Progenitor cell of endocrine pancreas (in vitro differentiated cells): ENCODE measurements at regions not wholly inside any gene's neighbourhood (a gene's known extent, or its start where the extent isn't known, plus 50 kb on each side); places are given as distances from the start of the nearest gene placed in this dataset.
A peak's percentile ranks its signal among the peaks of the same experiment; 100 is the strongest.

Experiments
- DNase-seq: peaks from one replicate; pipeline ENCODE4 v3.0.0; 2021; ENCODE audit warnings: low spot score; ENCODE audit not compliant: unreplicated experiment
- H3K27ac Mint-ChIP-seq: 2 replicates; pipeline ENCODE4 v1.8.0; 2021; ENCODE audit warnings: mild to moderate bottlenecking, moderate library complexity, mixed read lengths
- H3K27me3 Mint-ChIP-seq: 2 replicates; pipeline ENCODE4 v1.8.0; 2021; ENCODE audit warnings: mixed read lengths
- H3K36me3 Mint-ChIP-seq: 2 replicates; pipeline ENCODE4 v1.8.0; 2022; ENCODE audit warnings: mixed read lengths; ENCODE audit not compliant: insufficient read depth
- H3K4me1 Mint-ChIP-seq: 2 replicates; pipeline ENCODE4 v1.8.0; 2021; ENCODE audit warnings: low read depth, mixed read lengths
- H3K4me3 Mint-ChIP-seq: 2 replicates; pipeline ENCODE4 v1.8.0; 2021; ENCODE audit warnings: low read depth, mild to moderate bottlenecking, moderate library complexity, mixed read lengths
- H3K9me3 Mint-ChIP-seq: 2 replicates; pipeline ENCODE4 v1.8.0; 2021; ENCODE audit warnings: low read depth, mixed read lengths
- CTCF ChIP-seq: fragments of 200-600 bp; sonication (generic); IDR thresholded peaks from one replicate; pipeline ENCODE4 v1.5.0; 2021; ENCODE audit warnings: antibody characterized with exemption, mild to moderate bottlenecking; ENCODE audit not compliant: unreplicated experiment

- Mint-ChIP-seq H3K36me3 (no peaks in the 10 kb centered on the region), H3K27me3 (no peaks in the 10 kb centered on the region), H3K4me1 (no peaks in the 10 kb centered on the region), H3K4me3 (no peak overlapping the region), H3K9me3 (no peaks in the 10 kb centered on the region), H3K27ac (no peak overlapping the region)
- TF ChIP-seq CTCF: no peak
- peak; percentile 6 for DNase-seq
Observed at GRCh38 chr22:48745842-48746788, 1081.6 kb downstream of the BRD1 start.

- Mint-ChIP-seq H3K27me3 (no peaks in the 10 kb centered on the region), H3K36me3 (no peaks in the 10 kb centered on the region), H3K4me3 (no peak overlapping the region), H3K4me1 (no peaks in the 10 kb centered on the region), H3K27ac (no peak overlapping the region), H3K9me3 (no peaks in the 10 kb centered on the region)
- DNase-seq: peak; percentile 6
- TF ChIP-seq CTCF: no peak
Observed at GRCh38 chr22:48744967-48745841, 1082.5 kb downstream of the BRD1 start.

- H3K9me3 Mint-ChIP-seq: peaks cover 2% of the 10 kb centered on the region
- no peak for TF ChIP-seq CTCF
- H3K27ac Mint-ChIP-seq: no peak overlapping the region
- no peaks in the 10 kb centered on the region for H3K27me3 Mint-ChIP-seq
- no peaks in the 10 kb centered on the region for H3K36me3 Mint-ChIP-seq
- no peak overlapping the region for H3K4me3 Mint-ChIP-seq
- H3K4me1 Mint-ChIP-seq: no peaks in the 10 kb centered on the region
- DNase-seq: no peak
Observed at GRCh38 chr22:48744283-48744641, 1083.4 kb downstream of the BRD1 start.

GRCh38 chr22:48743601-48744282 is 1083.9 kb downstream of the BRD1 start:
- Mint-ChIP-seq H3K9me3 (peaks cover 3% of the 10 kb centered on the region), H3K4me1 (no peaks in the 10 kb centered on the region), H3K36me3 (no peaks in the 10 kb centered on the region), H3K27me3 (no peaks in the 10 kb centered on the region), H3K4me3 (no peak overlapping the region), H3K27ac (no peak overlapping the region)
- peak; percentile 4 for DNase-seq
- TF ChIP-seq CTCF: no peak
